ENCODE measurements at regions not wholly inside any gene's neighbourhood (a gene's known extent, or its start where the extent isn't known, plus 50 kb on each side); places are given as distances from the start of the nearest gene placed in this dataset.

DNA sequence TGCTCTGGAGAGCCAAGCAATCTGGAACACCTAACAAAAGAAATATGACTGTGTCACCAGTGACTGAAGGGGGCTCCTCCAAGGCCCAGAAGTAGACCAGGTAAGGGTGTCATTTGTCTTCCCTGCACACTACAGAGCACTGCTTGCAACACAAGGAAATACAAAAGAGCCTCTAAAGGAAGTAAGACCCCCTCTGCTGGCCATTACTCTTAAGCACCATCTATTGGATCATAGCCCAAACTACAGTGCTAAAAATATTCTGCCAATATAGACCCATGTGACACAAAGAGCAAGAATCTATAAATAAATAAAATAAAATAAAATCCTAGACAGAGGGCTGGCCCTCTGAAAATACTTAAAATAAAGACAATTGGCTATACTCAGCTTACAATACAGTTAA, 528.7 kb downstream of the TMA16 start:
- Mint-ChIP-seq H3K27ac (no peak overlapping the region), H3K4me1 (no peaks in the 10 kb centered on the region), H3K36me3 (peaks cover 9% of the 10 kb centered on the region), H3K27me3 (ENCODE audit: low read depth in 2 of 2) (no peaks in the 10 kb centered on the region), H3K9me3 (peaks cover 5 to 7% of the 10 kb centered on the region in 2 donors), H3K4me3 (no peak overlapping the region)
- DNase-seq (no peak), ATAC-seq (no peak)
- Histone ChIP-seq H3K27me3 (ENCODE audit: control insufficient read depth, insufficient read depth, low read length) (no peaks in the 10 kb centered on the region), H3K36me3 (ENCODE audit: control insufficient read depth, insufficient read depth, low read length) (no peaks in the 10 kb centered on the region), H3K4me3 (ENCODE audit: low read length) (no peak overlapping the region), H3K27ac (ENCODE audit: low read length) (no peak overlapping the region), H3K4me1 (ENCODE audit: control insufficient read depth, insufficient read depth, low read length) (no peaks in the 10 kb centered on the region), H3K9me3 (ENCODE audit: control insufficient read depth, insufficient read depth, low read length) (no peaks in the 10 kb centered on the region)
- TF ChIP-seq CTCF (IDR thresholded peaks at IDR 0.05) = no peak
- intact Hi-C loops (cut with micrococcal nuclease) = no loop called here

DNA sequence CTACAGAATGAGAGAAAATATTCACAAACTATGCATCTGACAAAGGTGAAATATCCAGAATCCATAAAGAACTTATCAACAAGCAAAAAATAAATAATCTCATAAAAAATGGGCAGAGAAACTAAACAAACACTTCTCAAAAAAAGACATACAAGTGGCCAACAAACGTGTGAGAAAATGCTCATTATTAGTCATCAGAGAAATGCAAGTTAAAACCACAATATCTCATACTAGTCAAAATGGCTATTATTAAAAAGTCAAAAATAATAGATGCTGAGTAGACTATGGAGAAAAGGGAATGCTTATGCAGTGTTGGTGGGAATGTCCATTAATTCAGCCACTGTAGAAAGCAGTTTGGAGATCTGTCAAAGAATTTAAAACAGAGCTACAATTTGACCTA, 533.3 kb downstream of the TMA16 start:
- no peak for ATAC-seq
- 43% methylated on average over 1 of the region's 1 CpG for WGBS (ENCODE audit: insufficient coverage)
- Mint-ChIP-seq H3K4me1 (no peaks in the 10 kb centered on the region), H3K27ac (no peak overlapping the region), H3K4me3 (no peak overlapping the region), H3K9me3 (peaks cover 7 to 8% of the 10 kb centered on the region in 2 donors), H3K36me3 (peaks cover 14% of the 10 kb centered on the region), H3K27me3 (ENCODE audit: low read depth in 2 of 2) (no peaks in the 10 kb centered on the region)
- intact Hi-C loops (cut with micrococcal nuclease) = no loop called here
- H3K27me3 ChIP-seq (ENCODE audit: control insufficient read depth, insufficient read depth, low read length) = no peaks in the 10 kb centered on the region
- H3K9me3 ChIP-seq (ENCODE audit: control insufficient read depth, insufficient read depth, low read length) = no peaks in the 10 kb centered on the region
- no peak for DNase-seq
- H3K4me1 ChIP-seq (ENCODE audit: control insufficient read depth, insufficient read depth, low read length) = no peaks in the 10 kb centered on the region
- no peak for TF ChIP-seq CTCF (IDR thresholded peaks at IDR 0.05)
- no peak overlapping the region for H3K4me3 ChIP-seq (ENCODE audit: low read length)
- H3K27ac ChIP-seq (ENCODE audit: low read length) = no peak overlapping the region
- H3K36me3 ChIP-seq (ENCODE audit: control insufficient read depth, insufficient read depth, low read length) = no peaks in the 10 kb centered on the region

DNA sequence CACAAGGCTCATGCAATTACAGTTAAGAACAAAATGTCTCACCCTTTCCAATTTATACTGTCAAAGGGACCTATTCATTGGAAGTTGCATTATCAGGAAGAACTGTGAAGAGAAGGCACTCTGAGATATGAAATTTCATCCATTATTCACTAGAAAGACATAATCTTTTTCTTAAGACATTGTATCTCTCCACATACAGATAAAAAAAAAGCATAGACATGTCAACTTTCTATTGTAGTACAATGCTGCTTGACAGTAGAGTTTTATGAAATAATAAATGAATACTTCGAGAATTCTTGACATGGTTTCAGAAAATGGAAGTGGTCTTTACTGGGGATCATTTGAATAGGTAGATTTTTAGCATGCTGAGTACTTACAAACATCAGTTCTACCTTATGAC, 545.0 kb downstream of the TMA16 start:
- Mint-ChIP-seq H3K9me3 (peaks cover 2 to 10% of the 10 kb centered on the region in 2 donors), H3K4me1 (no peaks in the 10 kb centered on the region), H3K27me3 (ENCODE audit: low read depth in 2 of 2) (no peaks in the 10 kb centered on the region), H3K36me3 (no peaks in the 10 kb centered on the region), H3K27ac (no peak overlapping the region), H3K4me3 (no peak overlapping the region)
- Histone ChIP-seq H3K27me3 (ENCODE audit: control insufficient read depth, insufficient read depth, low read length) (no peaks in the 10 kb centered on the region), H3K27ac (ENCODE audit: low read length) (no peak overlapping the region), H3K4me3 (ENCODE audit: low read length) (no peak overlapping the region), H3K4me1 (ENCODE audit: control insufficient read depth, insufficient read depth, low read length) (no peaks in the 10 kb centered on the region), H3K36me3 (ENCODE audit: control insufficient read depth, insufficient read depth, low read length) (no peaks in the 10 kb centered on the region), H3K9me3 (ENCODE audit: control insufficient read depth, insufficient read depth, low read length) (peaks cover 8% of the 10 kb centered on the region)
- no CpG with 5 or more reads among the region's 1 CpG for WGBS (ENCODE audit: insufficient coverage)
- no peak for DNase-seq
- intact Hi-C loops (cut with micrococcal nuclease) = no loop called here
- no peak for TF ChIP-seq CTCF (IDR thresholded peaks at IDR 0.05)
- no peak for ATAC-seq

GRCh38 chr4:164056426-164057142, 562.1 kb downstream of the TMA16 start:
- no peak overlapping the region for H3K27ac Mint-ChIP-seq
- no peak overlapping the region for H3K4me3 ChIP-seq (ENCODE audit: low read length)

More at GRCh38 chr4:164056426-164057142, 562.1 kb downstream of the TMA16 start:
- no peak for TF ChIP-seq CTCF (IDR thresholded peaks at IDR 0.05)
- ATAC-seq (no peak), DNase-seq (no peak)
- intact Hi-C loops (cut with micrococcal nuclease) = no loop called here
- Mint-ChIP-seq H3K4me3 (no peak overlapping the region), H3K27me3 (ENCODE audit: low read depth in 2 of 2) (no peaks in the 10 kb centered on the region), H3K36me3 (no peaks in the 10 kb centered on the region), H3K4me1 (no peaks in the 10 kb centered on the region), H3K9me3 (no peaks in the 10 kb centered on the region)
- H3K9me3 ChIP-seq (ENCODE audit: control insufficient read depth, insufficient read depth, low read length) = no peaks in the 10 kb centered on the region
- no peaks in the 10 kb centered on the region for H3K27me3 ChIP-seq (ENCODE audit: control insufficient read depth, insufficient read depth, low read length)
- WGBS (ENCODE audit: insufficient coverage) = 77% methylated on average over 4 of the region's 6 CpGs
- no peaks in the 10 kb centered on the region for H3K36me3 ChIP-seq (ENCODE audit: control insufficient read depth, insufficient read depth, low read length)
- no peaks in the 10 kb centered on the region for H3K4me1 ChIP-seq (ENCODE audit: control insufficient read depth, insufficient read depth, low read length)
- no peak overlapping the region for H3K27ac ChIP-seq (ENCODE audit: low read length)

Data from natural killer cell (primary cell).